DMS153 treated with DMSO at 0.1 percent for 48 hours (cell line): ENCODE measurements at regions not wholly inside any gene's neighbourhood (a gene's known extent, or its start where the extent isn't known, plus 50 kb on each side); places are given as distances from the start of the nearest gene placed in this dataset.
"Not testable (repeated sequence)": the region's sequence is repeated elsewhere in the genome, so short reads cannot be mapped to it uniquely, and the experiment has no call there.

Experiments
- DNase-seq: peaks from one replicate; lab custom pipeline; 2025; ENCODE audit not compliant: unreplicated experiment; lab: John Stamatoyannopoulos, UW

GRCh38 chr2:196516564-196516963, 123.0 kb upstream of the CCDC150 start:
- no peak for DNase-seq

DNA sequence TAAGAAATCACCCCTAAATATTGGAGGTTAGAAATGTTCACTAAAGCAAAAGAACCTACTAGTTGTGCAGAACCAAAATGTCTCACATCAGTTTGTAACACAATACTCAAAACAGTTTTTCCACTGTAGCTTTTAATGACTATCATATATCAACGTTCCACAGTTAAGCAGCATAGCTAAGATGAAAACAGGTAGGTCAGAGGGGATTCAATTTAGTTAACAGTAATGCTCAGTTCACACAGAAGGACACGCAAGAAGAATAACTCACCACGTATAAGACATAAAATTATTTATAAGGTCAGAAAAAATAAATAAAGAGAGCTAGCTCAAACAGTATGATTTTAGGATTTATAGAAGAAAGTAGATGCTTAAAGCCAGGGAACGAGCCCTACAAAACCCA, 118.9 kb upstream of the CCDC150 start:
- DNase-seq = no peak

- DNase-seq = not testable (repeated sequence)
Measured at GRCh38 chr2:196526981-196527725, 112.4 kb upstream of the CCDC150 start.

DNA sequence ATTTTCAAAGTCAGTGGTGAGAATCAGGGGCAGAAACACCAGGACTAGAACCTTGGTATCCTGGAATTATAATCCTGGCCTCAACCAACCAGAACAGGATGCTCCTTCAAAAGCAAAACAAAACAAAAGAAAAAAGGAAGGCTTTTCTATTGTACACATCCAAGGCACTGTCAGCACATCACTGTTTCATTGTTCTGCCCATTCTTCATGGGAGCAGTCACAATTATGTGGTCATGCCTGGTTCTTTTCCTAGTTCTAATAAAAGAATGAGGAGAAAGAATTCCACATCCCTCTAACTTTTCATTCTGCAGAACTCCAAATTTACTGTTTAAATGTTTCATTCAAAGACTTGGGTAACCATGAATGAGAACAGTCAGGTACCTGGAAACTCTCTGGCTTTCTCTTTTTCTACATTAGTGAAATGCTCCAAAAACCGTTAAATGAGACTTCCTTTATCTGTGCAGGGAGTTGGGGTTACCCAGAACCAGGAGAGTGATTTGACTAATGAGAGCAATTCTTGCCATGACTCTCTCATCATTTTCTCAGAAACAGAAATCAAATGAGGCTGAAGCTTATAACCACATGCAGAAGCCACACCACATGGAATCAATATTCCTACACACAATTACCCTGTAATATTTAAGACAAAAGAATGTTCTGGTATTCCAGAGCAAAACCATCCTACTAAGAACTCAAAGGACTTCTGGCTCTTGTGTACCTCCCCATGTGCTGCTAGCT, 110.9 kb upstream of the CCDC150 start:
- no peak for DNase-seq

- DNase-seq = no peak
Measured at GRCh38 chr2:196530910-196531309, 108.6 kb upstream of the CCDC150 start.

DNA sequence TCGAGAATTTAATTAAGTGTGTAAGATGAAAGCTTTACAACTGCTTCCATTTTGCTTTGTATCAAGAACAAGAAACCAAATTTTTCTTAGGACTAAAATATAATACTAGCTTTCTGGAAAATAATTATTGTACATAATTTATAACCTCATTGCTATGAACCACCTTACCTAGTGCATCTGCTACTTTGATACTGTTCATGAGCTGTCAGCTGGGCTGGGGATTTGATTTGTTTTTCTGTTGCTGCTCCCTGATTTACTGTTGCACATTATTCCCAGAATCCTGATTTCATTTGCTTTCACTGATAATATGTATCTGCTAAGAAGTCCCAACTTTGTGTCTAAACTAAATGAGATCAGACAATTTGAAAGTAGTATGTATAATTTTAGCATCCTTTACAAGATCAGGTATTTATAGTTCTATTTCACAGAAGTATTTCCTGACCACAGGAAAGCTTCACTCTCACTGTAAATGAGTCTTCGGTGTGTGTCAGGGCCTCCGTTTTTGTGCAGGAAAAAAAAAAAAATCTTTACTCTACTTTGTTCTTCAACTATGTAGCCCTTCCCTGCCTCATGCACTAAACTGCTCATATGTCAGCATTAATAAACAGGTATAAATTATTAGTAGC, 105.6 kb upstream of the CCDC150 start:
- DNase-seq = no peak

DNA sequence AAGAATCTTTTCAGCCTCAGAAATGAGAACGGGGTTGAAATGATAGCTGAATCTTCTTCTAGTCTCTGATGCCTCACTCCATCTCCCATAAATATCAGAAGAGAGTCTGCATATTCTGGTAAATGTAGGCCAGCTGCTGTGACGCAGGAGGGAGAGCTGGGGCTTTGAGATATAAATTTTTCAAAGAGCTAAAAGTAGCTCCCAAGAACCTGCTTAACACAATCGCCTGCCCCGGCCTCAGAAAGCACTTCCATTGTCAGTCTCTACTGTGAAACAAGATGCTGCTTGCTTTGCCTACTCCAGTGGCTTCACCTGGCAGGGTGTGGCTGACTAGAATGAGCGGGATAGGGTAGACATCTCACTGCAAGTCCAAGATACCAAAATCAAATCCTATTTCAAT, 105.0 kb upstream of the CCDC150 start:
- DNase-seq = no peak

- DNase-seq = no peak
Measured at GRCh38 chr2:196535061-196535460, 104.5 kb upstream of the CCDC150 start.

- DNase-seq = no peak
Measured at GRCh38 chr2:196535742-196536141, 103.8 kb upstream of the CCDC150 start.

DNA sequence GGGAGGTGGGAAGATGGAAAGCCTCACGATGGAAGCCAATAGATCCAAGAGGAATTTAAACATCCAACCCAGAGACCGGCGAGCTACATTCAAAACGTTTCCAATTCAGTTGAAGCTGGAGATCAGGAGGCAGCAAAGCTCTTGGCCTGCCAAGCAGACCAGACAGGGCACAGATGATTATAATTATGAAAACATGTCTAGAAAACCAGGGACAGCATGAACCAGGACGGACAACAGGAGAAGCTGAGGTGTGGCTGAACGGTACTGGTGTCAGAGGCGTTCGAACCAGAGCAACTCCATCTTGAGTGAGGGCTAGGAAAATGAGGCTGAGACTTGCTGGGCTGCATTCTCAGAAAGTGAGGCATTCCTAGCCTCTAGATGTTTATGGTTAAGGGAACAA, 102.2 kb upstream of the CCDC150 start:
- DNase-seq = no peak

DNA sequence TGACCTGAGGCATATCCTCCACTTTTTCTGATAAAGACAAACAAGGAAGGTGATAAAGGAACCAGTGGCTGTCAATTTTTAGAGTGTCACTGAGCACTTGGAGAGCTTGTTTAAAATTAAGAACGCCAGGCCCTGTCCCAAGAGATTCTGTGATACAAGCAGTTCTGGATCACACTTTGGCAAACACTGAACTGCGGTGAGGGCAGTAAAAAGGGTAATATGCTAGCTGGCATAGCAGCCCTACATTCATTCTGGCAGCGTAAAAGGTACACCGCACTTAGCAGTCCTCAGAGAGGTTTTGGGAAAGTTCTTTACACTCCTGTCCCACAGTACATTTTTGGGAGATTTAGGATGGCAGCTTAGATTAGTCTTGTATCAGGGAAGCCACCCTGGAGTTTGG, 101.3 kb upstream of the CCDC150 start:
- no peak for DNase-seq

DNA sequence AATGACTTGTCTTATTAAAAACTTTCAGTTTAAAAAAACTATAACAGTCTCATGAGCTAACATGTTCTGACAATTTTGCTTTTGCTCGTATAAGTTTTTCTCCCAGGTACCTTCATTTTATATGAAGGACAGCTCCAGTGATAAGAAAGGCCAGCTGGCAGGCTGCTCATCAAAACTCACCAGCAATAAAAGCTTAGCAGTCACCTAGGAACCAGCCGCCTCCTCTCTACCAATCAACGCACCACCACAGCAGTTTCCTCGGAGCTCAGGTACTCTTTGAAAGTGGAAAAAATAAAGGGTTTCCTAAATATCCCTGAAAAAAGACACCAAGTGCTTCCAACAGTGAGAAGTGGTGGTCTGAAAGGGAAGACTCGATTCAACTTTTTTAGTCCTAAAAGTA, 100.9 kb upstream of the CCDC150 start:
- DNase-seq = no peak

- DNase-seq = no peak
Measured at GRCh38 chr2:196544906-196545433, 94.5 kb upstream of the CCDC150 start.

GRCh38 chr2:196546151-196546919, 93.2 kb upstream of the CCDC150 start:
- no peak for DNase-seq

DNA sequence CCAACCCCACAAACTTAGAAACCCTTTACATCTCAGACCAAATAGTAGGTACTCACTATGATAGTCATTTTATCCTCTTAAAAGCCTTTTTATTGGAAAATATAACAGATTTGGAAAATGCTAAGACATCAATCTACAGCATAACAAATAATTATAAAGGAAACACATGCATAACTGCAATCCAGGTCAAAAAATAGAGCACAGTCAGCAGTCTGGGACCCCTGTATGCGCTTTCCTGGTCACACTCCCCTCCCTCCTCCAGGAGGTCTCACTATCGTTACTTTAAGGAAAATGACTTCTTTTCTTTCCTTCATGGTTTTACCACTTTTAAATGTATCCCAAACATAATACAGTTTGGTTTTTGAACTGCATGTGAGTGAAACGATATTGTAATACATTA, 90.5 kb upstream of the CCDC150 start:
- DNase-seq = no peak

DNA sequence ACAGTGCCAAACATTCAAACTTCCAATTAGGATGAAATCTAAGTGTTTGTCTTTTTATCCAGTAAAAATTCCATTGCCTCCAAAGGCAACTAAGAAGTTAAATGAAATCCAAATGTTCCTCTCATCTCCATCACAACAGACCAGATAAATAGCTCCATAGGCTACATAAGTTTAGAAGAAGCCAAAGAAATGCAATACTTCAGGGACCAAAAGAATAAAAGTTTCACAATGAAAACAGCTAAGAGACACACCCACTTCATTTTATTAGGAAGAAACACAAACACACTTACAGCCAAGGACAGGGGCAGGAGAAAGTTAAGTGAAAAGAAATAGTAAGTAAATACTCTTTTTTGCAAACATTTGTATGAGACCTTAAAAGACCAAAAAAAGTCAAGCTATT, 88.5 kb upstream of the CCDC150 start:
- no peak for DNase-seq

DNA sequence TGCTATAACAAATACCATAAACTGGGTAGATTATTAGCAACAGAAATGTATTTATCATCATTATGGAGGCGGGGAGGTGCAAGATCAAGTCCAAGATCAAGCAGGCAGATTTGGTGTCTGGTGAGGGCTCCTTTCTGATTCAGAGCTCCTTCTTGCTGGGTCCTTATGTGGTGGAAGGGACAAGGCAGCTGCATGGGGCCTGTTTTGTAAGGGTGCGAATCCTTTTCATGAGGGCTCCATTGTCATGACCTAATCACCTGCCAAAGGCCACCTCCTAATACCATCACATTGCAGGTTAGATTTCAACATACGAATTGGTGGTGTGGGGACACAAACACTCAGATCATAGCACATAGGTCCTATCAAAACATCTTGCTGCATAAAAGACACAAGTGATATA, 84.4 kb upstream of the CCDC150 start:
- DNase-seq = no peak

DNA sequence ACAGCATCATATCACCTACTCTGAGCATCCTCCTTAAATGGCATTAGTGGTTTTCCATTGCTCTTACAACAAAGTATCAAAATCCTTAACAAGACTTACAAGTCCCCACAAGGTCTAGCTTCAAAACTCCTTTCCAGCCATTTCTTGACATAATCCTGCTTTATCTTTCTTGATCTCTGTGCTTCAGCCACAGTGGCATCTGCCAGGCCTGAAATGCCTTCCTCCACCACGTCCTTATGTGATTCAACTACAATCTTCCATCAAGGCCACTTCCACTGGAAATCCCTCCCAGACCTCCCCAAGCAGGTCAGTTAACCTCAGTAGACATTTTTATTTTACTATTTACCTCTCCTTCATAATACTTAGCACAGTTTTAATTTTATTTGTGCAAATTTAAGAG, 83.8 kb upstream of the CCDC150 start:
- DNase-seq = no peak

GRCh38 chr2:196558497-196558896, 81.0 kb upstream of the CCDC150 start:
- DNase-seq = no peak

- DNase-seq = no peak
Measured at GRCh38 chr2:196563876-196564275, 75.6 kb upstream of the CCDC150 start.

- no peak for DNase-seq
Measured at GRCh38 chr2:196565106-196565765, 74.3 kb upstream of the CCDC150 start.
